ENCODE measurements at regions not wholly inside any gene's neighbourhood (a gene's known extent, or its start where the extent isn't known, plus 50 kb on each side); places are given as distances from the start of the nearest gene placed in this dataset.
"Not testable (repeated sequence)": the region's sequence is repeated elsewhere in the genome, so short reads cannot be mapped to it uniquely, and the experiment has no call there.

DNA sequence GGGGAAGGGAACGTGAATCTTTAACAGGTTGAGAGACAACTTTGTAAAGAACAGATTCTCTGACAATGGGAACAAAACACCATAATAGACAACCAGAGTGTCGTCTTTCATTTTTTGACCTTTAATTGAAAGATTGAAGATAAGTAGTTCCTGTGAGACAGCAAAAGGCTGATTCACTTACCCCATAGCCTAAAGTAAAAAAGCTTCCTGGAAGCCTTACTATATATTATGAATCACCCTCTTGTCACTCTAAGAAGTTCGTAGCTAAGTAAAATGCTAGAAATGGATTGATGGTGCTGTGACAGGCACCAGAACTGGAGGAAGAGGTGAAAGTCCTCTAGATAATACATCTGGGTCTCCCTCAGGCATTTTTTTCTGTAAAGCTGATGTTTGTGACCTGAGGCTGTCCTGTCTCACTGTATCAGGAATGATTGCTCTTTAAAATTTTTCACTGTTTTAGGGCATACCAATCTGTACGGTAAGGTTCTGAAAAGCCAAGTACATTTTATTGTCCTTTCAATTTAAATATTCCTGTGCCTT, 824.6 kb upstream of the SEMA6D start:
- DNase-seq = no peak

- DNase-seq = no peak
Measured at GRCh38 chr15:46894644-46895043, 822.7 kb upstream of the SEMA6D start.

- no peak for DNase-seq
Measured at GRCh38 chr15:46897266-46897665, 820.0 kb upstream of the SEMA6D start.

GRCh38 chr15:46901001-46901400, 816.3 kb upstream of the SEMA6D start:
- DNase-seq = no peak

- no peak for DNase-seq
Measured at GRCh38 chr15:46917721-46918252, 799.5 kb upstream of the SEMA6D start.

DNA sequence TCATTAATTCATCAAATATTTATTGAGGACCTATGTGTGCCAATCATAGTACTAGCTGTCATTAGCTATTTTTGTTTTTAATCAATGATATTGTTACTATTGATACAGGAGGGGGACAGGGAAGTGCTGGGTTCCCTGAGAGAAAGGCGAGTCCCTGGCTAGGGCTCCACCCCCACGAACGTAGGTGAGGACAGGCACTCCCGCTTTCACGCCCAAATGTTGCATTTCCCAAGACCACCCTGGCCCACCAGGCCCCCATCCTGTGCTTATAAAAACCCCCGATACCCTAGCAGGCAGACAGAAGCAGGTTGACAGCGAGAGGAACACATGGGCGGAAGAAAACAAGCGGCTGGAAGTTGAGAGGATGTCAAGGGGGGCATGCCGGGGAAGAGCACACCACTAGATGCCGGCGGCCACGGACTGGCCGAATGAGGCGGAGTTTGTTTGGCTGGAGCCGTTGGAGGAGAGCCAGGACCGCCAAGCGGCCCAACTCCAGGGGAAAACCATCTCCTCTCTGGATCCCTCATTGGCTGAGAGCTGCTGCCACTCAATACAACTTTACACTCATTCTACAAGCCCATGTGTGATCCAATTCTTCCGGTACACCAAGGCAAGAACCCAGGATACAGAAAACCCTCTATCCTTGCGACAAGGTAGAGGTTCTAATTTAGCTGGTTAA, 798.7 kb upstream of the SEMA6D start:
- no peak for DNase-seq

GRCh38 chr15:46921891-46922290, 795.4 kb upstream of the SEMA6D start:
- no peak for DNase-seq

DNA sequence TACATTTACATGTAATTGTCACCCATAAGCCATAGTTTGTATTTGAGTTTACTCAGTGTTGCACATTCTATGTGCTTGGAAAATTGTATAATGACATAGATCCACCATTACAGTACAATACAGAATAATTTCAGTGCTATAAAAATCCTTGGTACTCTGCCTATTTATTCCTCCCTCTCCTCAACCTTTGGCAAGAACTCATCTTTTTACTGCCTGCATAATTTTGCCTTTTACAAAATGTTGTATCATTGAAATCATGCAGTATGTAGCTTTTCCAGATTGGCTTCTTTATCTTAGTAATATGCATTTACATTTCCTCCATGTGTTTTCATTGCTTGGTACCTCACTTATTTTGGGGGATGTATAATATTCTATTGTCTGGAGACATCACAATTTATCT, 786.9 kb upstream of the SEMA6D start:
- no peak for DNase-seq

- DNase-seq = no peak
Measured at GRCh38 chr15:46933332-46933731, 784.0 kb upstream of the SEMA6D start.

GRCh38 chr15:46934851-46935250, 782.5 kb upstream of the SEMA6D start:
- no peak for DNase-seq

GRCh38 chr15:46938169-46938568, 779.1 kb upstream of the SEMA6D start:
- no peak for DNase-seq

- no peak for DNase-seq
Measured at GRCh38 chr15:46941241-46941640, 776.1 kb upstream of the SEMA6D start.

- no peak for DNase-seq
Measured at GRCh38 chr15:46946953-46947352, 770.4 kb upstream of the SEMA6D start.

- no peak for DNase-seq
Measured at GRCh38 chr15:46955576-46955975, 761.7 kb upstream of the SEMA6D start.

- DNase-seq = no peak
Measured at GRCh38 chr15:46956456-46956855, 760.8 kb upstream of the SEMA6D start.

DNA sequence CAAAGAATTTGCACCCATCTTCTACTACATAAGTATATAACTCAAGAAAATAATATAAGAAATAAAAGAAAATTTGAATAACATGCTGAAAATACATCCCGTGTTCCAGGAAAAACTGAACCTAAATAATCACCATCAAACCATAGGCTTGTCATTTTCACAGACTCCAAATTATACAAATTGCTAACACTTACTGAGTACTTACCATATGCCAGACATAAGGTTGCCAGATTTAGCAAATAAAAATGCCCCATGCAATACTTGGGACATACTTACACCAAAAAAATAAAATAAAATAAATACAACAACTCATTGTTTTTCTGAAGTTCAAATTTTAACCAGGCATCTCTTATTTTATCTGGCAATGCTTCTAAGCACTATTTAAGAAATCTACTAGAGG, 760.4 kb upstream of the SEMA6D start:
- no peak for DNase-seq

DNA sequence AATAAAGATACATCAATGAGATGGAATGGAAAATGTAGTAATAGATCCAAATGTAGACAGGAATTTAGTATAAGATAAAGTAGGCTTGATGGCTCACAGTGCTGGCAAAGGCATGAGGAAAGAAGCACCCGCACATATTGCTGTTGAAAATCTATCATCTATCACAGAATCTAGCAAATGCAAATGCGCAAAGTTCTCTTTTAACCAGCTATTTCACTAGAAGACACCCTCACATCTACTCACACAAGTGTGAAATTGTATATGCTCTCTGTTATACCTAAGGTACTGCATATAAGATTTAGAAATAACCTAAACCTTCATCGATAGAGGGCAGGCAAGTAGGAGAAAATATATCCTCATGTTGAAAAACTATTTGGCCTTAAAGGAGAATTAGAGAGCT, 756.7 kb upstream of the SEMA6D start:
- DNase-seq = no peak

- no peak for DNase-seq
Measured at GRCh38 chr15:46961795-46962194, 755.5 kb upstream of the SEMA6D start.

DNA sequence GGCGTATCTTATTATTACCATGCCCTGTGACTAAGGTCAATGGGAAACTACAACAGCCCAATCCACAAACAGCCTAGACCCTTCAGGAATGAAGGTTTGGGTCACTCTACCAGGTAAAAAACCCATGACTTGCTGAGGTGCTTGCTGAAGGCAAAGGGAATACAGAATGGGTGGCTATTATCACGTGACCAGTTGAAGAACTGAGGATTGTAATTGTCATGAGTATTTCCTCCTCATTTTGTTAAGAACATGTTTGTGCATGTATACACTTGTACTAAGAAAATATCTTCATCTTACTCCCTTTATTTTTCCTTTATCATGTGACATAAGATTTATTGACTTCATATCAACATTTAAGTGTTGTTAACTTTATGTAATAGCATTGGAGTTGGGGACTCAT, 729.2 kb upstream of the SEMA6D start:
- not testable (repeated sequence) for DNase-seq

DNA sequence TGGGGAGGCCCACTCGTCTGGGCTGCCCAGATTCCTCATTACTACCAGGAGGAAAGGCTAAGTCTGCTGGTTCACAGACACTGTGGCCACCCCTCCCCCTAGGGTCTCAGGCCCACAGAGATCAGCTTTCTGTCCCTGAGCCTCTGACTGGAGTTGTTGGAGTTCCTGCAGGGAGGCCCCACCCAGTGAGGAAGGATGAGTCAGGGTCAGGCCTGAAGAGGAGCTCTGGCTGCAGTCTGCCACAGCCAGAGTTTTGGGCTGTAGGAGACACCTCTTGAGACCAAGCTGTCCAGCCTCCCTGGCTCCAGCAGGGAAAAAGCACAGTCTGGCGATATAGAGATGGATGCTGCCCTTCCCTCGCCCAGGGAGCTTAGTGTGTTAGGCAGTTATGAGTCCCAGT, 720.9 kb upstream of the SEMA6D start:
- no peak for DNase-seq

DNA sequence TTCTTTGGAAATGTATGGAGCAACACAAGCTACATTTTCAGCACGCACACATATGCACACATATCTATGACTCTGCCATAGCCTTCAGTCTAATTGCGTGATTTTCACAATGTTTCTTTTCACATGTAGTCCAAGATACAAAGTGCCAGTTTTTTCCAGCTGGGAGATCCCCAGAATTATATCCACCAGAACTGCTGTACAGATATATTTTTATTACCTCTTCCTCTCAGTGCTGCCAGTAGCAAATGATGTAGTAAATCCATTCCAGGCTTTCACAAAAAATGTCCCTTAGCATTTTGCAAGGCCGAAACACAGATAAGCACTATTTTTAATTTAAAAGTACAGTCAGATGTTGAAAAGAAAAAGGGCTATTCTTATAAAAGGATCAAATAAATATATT, 719.8 kb upstream of the SEMA6D start:
- DNase-seq = no peak

DNA sequence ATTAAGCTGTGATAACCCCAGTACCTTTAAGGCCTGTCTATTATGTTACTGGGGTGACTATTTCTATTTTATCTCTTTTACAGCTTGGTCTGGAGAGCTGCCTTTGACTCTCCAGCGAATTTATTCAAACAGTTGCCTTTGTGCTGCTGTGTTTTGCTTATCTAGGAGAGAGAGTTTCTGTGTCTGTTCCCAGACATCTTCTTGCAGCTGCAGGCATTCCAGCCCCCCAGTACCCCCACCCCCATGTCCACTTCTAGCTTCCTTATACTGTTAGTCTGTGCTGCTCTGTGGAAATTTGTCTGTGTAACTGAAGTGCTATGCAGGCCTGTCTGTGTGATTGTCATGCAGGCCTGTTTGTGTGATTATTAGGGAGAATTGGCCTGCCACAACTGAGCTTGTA, 713.7 kb upstream of the SEMA6D start:
- DNase-seq = no peak

GRCh38 chr15:47013446-47013845, 703.9 kb upstream of the SEMA6D start:
- DNase-seq = no peak

GRCh38 chr15:47027322-47027946, 689.9 kb upstream of the SEMA6D start:
- DNase-seq = no peak

Data from activated CD4-positive, alpha-beta T cell treated with anti-CD3 and anti-CD28 coated beads for 48 hours (primary cell).